ENCODE measurements at regions not wholly inside any gene's neighbourhood (a gene's known extent, or its start where the extent isn't known, plus 50 kb on each side); places are given as distances from the start of the nearest gene placed in this dataset.

DNA sequence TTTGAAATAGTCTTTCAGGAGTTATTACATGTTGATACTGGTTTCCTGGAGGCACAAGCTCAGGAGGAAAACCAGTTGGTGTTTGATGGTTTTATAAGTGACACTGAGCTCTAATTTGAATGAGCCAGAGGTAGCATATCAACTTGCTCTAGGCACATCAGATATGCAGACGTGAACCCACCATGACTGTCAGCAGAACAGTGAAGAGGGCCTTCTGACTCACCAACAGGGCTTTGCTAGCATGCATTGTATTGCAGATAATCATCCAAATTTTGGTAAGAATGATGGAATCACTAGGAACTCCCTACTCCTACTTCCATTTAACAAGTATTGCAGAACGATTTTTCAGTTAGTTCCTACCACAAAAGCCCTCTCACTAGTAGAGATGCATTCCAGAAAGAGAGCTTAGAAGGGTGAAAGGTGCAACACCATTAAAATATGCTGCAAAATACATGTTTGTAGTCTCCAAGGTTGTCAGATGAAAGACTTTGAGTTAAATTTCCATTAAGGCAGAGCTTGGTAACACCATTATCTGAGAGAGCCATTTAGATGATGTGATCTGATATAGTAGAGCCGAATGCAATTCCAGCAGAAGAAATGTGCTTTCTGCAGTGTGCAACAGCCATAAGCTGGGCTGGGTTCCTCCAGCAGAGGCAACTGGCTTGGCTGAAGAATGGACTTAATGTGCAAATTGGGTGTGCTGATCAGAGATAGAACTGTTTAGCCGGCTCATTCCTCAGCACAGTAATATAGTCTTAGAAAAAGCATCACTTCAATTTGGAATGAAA, 968.7 kb upstream of the ADGRB3 start:
- in situ Hi-C loops (cut with HindIII; ENCODE audit: low pct_unique_long_range_greater_than_20kb, low sequenced_read_pairs) = no loop called here
- no peak for DNase-seq (ENCODE audit: low read depth, low spot score)

DNA sequence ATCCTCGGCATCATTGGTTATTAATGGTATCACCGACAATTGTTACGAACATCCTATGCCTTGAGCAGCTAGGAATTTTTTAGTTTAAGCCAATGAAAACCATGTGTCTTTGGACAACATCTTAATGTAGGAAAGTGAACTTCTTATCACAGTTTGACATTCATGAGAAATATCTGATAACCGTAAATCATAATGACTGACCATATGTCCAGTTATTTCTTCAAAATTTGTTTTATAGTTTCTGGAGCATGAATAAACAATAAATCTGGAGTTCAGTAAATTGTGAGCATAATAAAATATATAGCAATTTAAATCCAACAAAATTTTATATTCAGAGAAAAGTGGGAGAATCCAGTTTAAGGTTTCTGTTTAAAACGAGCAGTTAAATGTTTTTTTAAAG, 970.1 kb upstream of the ADGRB3 start:
- in situ Hi-C loops (cut with HindIII; ENCODE audit: low pct_unique_long_range_greater_than_20kb, low sequenced_read_pairs) = no loop called here
- no peak for DNase-seq (ENCODE audit: low read depth, low spot score)

DNA sequence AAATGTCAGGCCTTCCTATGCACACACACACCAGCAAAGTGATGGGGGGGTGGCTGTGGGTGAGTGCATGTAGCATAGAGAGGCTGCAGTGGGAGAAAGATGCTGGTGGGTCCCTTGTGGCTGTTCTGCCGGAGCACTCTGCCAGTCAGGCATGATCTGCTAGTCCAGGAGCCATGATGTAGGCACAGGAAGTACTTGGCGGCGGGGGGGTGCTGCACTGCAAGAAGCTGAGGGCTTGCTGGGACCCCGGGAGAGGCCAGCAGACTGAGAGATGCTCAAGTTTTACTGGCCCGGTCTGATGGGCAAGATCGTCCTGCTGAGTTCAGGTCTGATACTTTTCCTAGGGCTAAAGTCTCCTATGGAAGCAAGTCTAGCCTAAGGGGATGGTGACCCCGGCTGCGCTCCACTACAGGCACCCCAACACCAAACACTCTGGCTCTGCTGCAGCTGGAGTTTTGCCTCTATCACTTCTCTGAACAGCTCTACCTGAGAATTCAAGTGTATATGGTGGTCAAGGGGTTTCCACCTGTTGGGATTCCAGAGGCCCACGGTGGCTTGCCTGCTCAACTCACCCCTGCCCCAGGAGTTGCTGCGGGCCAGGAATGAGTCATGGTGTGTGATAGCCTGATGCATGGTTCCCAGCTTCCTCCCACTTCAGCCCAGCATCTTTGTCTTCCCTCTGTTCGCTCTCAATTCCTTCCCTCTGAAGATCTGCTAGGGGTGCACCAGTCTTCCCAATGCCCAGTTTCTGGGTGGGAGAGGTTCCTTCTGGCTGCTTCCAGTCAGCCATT, 971.8 kb upstream of the ADGRB3 start:
- no peak for DNase-seq (ENCODE audit: low read depth, low spot score)
- in situ Hi-C loops (cut with HindIII; ENCODE audit: low pct_unique_long_range_greater_than_20kb, low sequenced_read_pairs) = no loop called here

DNA sequence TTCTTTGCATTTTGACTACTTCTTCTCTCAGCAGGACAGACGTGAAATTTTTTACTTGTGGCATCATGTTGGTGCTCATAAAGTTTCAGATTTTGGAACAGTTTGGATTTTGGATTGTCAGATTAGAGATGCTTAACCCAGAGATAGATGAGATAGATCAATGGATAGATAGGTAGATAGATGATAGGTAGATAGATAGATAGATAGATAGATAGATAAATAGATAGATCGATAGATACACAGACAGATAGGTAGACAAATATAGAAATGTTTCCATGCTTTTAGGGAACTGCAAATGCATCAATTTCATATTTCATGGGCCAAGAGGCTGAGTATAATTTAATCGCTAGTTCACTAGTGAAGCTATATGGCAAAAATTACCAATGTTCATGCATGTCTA, 981.5 kb upstream of the ADGRB3 start:
- no peak for DNase-seq (ENCODE audit: low read depth, low spot score)
- in situ Hi-C loops (cut with HindIII; ENCODE audit: low pct_unique_long_range_greater_than_20kb, low sequenced_read_pairs) = no loop called here

DNA sequence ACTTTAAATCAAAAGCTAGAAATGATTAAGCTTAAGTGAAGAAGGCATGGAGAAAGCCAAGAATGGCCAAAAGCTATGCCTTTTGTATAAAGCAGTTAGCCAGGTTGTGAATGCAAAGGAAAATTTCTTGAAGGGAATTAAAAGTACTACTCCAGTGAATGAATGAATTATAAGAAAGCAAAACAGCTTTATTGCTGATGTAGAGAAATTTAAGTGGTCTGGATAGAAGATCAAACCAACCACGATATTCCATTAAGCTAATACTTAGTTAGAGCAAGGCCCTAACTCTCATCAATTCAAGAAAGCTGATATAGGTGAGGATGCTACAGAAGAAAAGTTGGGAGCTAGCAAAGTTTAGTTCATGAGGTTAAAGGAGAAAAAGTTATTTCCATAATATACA, 988.5 kb upstream of the ADGRB3 start:
- no peak for DNase-seq (ENCODE audit: low read depth, low spot score)
- in situ Hi-C loops (cut with HindIII; ENCODE audit: low pct_unique_long_range_greater_than_20kb, low sequenced_read_pairs) = no loop called here

DNA sequence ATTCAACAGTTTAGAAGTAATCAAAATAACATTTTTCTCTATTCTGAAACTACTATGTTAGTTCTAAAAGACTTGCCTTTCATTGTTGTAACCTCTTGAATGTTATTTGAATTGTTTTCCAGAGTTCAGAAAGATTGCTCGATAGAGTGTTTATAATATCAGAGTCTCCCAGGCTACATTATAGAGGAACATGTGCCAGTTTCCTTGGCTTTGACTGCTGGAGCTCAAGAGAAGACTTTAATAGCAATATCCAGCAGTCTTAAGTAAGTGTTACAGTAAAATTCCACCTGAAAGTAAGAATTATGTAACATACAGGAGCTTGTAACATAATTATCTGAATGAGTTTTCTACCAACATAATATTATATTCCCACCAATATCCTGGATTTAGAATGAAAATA, 991.8 kb upstream of the ADGRB3 start:
- in situ Hi-C loops (cut with HindIII; ENCODE audit: low pct_unique_long_range_greater_than_20kb, low sequenced_read_pairs) = no loop called here
- no peak for DNase-seq (ENCODE audit: low read depth, low spot score)

DNA sequence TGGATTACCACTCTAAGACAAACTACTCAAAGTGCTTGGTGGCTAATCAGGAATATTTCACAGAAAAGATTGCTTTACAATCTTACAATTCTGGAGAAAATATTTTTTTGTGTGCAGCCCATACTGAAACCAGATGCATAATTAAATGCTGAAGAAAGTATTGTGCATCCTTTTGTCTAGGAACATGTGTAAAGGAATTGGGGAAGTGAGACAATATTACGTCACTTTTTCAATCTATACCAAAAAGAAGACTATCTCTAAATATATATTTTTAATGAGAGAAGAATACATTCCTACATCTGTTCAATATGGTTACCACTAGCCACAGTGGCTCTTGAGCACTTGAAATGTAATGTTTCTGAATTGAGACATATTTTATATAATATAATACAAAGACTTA, 992.5 kb upstream of the ADGRB3 start:
- in situ Hi-C loops (cut with HindIII; ENCODE audit: low pct_unique_long_range_greater_than_20kb, low sequenced_read_pairs) = no loop called here
- no peak for DNase-seq (ENCODE audit: low read depth, low spot score)

DNA sequence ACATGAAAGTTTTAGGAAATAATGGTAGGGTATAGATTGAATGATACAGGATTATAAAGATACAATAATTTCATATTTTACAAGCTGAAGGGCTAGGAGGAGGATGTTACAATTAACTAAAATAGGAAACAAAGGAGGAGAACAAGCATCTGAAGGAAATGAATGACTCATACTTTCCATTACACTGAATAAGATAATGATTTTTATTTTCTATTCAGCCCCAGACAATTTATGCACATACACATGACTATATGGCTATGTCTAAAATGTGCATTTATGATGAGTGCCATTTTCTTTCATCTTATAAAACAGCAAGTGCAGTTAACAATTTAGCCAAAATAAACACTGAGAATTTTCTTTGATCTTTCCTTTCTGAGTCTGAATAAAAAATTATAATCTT, 994.6 kb upstream of the ADGRB3 start:
- DNase-seq (ENCODE audit: low read depth, low spot score) = no peak
- in situ Hi-C loops (cut with HindIII; ENCODE audit: low pct_unique_long_range_greater_than_20kb, low sequenced_read_pairs) = no loop called here

DNA sequence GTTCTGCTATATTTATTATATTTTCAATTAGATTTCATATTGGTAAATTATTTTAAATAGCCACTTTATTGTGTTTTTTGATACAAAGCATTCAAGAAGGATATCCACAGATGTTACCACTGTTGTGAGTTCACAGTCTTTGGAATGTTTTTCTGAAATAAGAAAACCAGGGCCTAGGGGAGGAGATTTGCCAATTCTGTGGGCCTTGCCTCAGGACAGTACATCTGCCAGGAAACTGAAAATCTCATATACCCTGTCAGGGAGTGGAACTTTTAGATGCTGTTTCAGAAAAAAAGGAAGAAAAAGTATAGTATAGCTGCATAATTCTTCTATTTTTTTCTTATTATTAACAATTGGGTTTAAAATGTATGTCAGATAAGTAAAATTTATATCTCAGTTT, 995.9 kb upstream of the ADGRB3 start:
- in situ Hi-C loops (cut with HindIII; ENCODE audit: low pct_unique_long_range_greater_than_20kb, low sequenced_read_pairs) = no loop called here
- no peak for DNase-seq (ENCODE audit: low read depth, low spot score)

DNA sequence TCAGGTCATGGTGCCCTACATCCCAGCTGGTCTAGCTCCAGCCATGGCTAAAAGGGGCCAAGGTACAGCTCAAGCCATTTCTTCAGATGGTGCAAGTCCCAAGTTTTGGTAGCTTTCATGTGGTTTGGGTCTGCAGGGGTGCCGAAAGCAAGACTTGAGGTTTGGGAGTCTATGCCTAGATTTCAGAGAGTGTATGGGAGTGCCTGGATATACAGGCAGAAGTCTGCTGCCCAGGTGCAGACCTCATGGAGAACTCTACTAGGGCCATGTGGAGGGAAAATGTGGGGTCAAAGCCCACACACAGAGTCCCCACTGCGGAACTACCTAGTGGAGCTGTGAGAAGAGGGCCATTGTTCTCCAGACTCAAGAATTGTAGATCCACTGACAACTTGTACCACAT, 1000.9 kb upstream of the ADGRB3 start:
- in situ Hi-C loops (cut with HindIII; ENCODE audit: low pct_unique_long_range_greater_than_20kb, low sequenced_read_pairs) = no loop called here
- no peak for DNase-seq (ENCODE audit: low read depth, low spot score)

DNA sequence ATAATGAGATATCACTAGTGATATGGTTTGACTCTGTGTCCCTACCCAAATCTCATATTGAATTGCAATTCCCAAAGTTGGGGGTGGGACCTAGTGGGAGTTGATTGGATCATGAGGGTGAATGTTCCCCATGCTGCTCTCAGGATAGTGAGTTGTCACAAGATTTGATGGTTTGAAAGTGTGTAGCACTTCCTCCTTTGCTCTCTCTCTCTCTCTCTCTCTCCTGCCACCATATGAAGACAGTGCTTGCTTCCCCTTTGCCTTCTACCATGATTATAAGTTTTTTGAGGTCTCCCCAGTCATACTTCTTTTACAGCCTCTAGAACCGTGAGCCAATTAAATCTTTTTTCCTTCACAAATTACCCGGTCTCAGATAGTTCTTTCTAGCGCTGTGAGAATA, 1002.0 kb upstream of the ADGRB3 start:
- no peak for DNase-seq (ENCODE audit: low read depth, low spot score)
- in situ Hi-C loops (cut with HindIII; ENCODE audit: low pct_unique_long_range_greater_than_20kb, low sequenced_read_pairs) = no loop called here

DNA sequence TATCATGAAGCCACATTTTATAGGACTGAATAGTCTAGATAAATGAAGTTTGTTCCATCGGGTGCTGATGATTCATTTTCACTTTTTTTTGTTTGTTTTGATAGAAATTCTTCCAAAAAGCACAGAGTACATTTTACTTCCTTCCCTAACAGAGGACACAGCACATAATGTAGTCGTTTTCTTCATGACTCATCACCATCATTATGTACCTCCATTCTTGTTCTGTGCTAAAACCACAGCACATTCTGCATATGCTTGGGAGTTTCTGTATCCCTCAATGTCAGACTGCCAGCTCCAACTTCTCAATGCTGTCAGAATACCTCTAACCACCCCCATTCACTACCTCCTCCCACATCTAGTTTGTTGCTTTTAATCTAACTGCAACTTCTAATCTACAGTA, 1004.9 kb upstream of the ADGRB3 start:
- in situ Hi-C loops (cut with HindIII; ENCODE audit: low pct_unique_long_range_greater_than_20kb, low sequenced_read_pairs) = no loop called here
- no peak for DNase-seq (ENCODE audit: low read depth, low spot score)

DNA sequence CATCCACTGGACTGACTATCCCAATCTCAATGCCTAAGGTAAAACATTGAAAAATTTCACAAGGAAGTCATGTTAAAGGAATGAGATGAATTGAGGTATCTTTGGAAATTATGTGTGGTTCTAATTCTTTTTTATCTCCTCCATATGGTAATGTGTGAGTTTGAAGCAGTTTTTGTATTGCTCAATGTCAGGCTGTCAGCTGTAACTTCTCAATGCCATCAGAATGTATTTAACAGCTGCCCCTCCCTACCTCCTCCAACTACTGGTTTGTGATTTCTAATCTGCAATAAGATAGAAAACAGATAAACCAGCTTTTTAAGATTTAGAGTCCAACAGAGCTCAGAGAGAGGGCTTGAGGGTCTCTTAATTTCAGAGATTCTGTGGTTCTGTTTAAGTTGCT, 1005.8 kb upstream of the ADGRB3 start:
- in situ Hi-C loops (cut with HindIII; ENCODE audit: low pct_unique_long_range_greater_than_20kb, low sequenced_read_pairs) = no loop called here
- DNase-seq (ENCODE audit: low read depth, low spot score) = no peak

DNA sequence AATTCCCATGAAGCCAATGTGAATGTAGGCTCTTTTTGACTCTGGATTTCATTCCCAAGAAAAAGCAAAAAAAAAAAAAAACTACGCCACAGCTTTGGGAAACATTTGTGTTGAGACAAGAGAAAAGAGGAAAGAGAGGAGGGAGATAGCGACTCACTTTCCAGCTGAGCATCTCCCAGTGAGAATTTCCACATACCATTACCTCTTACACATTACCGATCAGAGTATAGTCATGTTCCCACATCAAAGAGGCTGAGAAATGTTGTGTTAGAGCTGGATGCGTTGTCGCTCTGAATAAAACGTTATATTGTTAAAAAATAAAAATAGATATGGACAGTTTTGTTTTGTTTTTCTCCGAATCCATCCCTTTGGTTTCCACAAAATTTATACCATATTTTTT, 1019.3 kb upstream of the ADGRB3 start:
- DNase-seq (ENCODE audit: low read depth, low spot score) = no peak
- in situ Hi-C loops (cut with HindIII; ENCODE audit: low pct_unique_long_range_greater_than_20kb, low sequenced_read_pairs) = no loop called here

DNA sequence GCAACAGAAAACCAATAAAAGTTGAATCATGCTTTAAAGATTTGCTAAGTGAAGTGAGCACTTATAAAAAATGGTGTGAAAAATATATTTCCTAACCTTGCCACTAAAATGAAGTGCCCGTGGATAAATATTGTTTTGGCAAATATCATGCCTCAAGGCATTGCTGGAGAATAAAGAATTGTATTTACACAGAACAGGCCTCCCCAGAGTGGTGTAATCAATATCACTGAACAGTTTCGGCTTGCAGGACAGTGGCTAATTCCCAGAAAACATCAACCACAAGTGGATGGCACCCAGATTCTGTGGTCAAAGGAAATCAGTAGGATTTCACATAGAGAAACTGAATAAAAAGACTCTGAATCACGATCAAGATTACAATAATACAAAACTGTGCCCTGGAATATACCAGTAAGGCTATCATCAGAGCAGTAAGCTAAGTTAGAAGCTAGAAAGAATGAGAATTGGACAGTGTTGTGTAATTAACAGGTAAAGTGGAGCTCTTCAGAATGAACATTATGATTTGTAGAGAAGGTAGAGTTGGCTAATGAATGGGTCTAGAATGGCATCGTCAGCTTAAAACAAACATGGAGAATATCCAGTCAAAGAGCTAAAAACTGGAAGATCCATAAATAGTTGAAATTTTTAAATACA, 1026.9 kb upstream of the ADGRB3 start:
- in situ Hi-C loops (cut with HindIII; ENCODE audit: low pct_unique_long_range_greater_than_20kb, low sequenced_read_pairs) = no loop called here
- no peak for DNase-seq (ENCODE audit: low read depth, low spot score)

DNA sequence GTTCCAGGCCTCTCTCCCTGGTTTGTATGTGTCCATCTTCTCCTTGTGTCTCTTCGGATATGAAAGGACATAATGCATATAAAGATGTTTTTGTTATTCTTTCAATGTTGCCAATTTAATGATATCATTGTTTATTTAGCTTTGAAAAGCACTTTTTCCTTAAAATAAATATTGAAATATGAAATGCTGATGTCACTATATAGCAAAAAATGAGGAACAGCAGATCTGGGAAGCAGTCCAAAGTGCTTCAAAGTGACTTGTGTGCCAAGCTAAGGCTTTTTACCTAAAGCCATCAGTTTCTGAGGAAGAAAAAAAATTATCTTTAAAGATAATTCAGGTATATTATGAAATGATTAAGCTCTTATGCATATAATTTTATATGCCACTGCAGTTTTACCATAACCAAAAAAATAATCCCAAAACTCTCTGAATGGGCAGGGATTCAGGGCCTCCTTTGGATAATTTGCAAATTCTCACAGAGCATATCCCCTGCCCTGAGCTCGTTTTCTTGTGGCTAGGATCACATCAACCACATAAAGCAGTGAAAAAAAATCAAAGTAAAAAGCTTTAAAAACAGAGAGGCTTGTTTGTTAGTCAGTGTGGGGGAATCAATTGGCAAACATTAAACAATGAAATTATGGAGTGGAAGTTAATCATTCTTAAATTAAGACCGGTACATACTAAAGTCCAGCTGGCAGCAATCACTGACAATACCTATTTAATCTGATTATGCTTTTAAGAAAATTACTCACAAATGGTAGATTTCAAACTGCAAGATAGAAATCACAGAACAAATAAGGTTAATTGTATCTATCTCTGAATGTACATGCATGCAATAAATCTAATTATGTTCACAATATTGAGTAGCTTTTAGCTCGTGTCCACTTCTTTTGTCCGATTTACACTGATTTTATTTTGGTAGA, 1027.9 kb upstream of the ADGRB3 start:
- in situ Hi-C loops (cut with HindIII; ENCODE audit: low pct_unique_long_range_greater_than_20kb, low sequenced_read_pairs) = no loop called here
- no peak for DNase-seq (ENCODE audit: low read depth, low spot score)

DNA sequence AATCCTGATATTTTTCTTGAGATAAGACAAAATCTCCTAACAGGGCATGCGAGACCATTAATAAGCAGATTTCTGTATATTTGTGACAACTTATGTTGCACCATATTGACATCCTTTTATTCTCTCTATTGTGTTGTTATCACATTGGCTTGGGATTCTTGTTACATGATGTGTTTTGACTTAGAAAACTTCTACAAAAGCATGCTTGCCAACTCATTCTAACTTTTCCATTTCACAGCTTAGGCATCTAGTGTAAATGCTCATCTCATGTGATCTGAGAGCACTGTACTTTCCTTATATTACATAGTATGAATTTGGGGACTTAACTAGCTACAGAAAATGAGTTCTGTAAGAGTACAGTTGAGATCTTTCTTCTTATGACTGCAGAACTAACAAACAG, 1040.7 kb upstream of the ADGRB3 start:
- in situ Hi-C loops (cut with HindIII; ENCODE audit: low pct_unique_long_range_greater_than_20kb, low sequenced_read_pairs) = no loop called here
- no peak for DNase-seq (ENCODE audit: low read depth, low spot score)

DNA sequence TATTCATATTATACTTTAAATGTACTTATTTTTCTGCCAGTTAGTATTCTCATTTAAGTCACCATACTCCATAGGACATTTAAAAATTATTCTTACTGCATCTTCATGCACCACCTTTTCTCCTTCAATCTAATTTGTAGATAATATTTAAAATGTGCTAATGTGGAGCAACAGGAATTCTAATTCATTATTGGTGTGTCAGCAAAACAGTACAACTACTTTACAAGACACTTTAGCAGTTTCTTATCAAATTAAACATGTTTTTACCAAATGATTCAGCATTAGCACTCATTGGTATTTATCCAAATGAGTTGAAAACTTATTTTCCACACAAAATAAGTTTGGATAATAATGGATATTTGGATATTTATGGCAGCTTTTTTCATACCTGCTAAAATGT, 1041.8 kb upstream of the ADGRB3 start:
- no peak for DNase-seq (ENCODE audit: low read depth, low spot score)
- in situ Hi-C loops (cut with HindIII; ENCODE audit: low pct_unique_long_range_greater_than_20kb, low sequenced_read_pairs) = no loop called here

All from SK-MEL-5 (cell line).